KMS-11 (cell line): ENCODE measurements at regions not wholly inside any gene's neighbourhood (a gene's known extent, or its start where the extent isn't known, plus 50 kb on each side); places are given as distances from the start of the nearest gene placed in this dataset.

Experiments
- H2AFZ ChIP-seq: fragments of 200-600 bp; sonication (generic); 2 replicates; pipeline ENCODE4 v1.6.1; 2016; ENCODE audit warnings: antibody characterized with exemption, mixed run types, low read depth
- H3K27ac ChIP-seq: fragments of 200-600 bp; sonication (generic); 2 replicates; pipeline ENCODE4 v1.6.1; 2016; ENCODE audit warnings: mild to moderate bottlenecking, mixed run types
- H3K27me3 ChIP-seq: fragments of 200-600 bp; sonication (generic); 2 replicates; pipeline ENCODE4 v1.6.1; 2017; ENCODE audit warnings: mild to moderate bottlenecking, low read depth, mixed run types, moderate library complexity; ENCODE audit not compliant: insufficient read depth
- H3K36me3 ChIP-seq: fragments of 200-600 bp; sonication (generic); 2 replicates; pipeline ENCODE4 v1.6.1; 2017; ENCODE audit warnings: mild to moderate bottlenecking, mixed run types; ENCODE audit not compliant: insufficient read depth
- H3K4me1 ChIP-seq: fragments of 200-600 bp; sonication (generic); 2 replicates; pipeline ENCODE4 v1.6.1; 2016; ENCODE audit warnings: mild to moderate bottlenecking, low read depth, mixed run types; ENCODE audit not compliant: poor library complexity, severe bottlenecking
- H3K4me2 ChIP-seq: fragments of 200-600 bp; sonication (generic); 2 replicates; pipeline ENCODE4 v1.7.0; 2016; ENCODE audit warnings: mild to moderate bottlenecking, mixed run types
- H3K4me3 ChIP-seq: fragments of 200-600 bp; sonication (generic); IDR thresholded peaks from 2 replicates; pipeline ENCODE4 v1.6.1; 2017; ENCODE audit warnings: low read depth, low read length, mixed read lengths; ENCODE audit not compliant: insufficient read depth
- H3K79me2 ChIP-seq: fragments of 200-600 bp; sonication (generic); 2 replicates; pipeline ENCODE4 v1.6.1; 2016; ENCODE audit warnings: low read depth, mixed run types; ENCODE audit not compliant: insufficient read depth
- H3K9ac ChIP-seq: fragments of 200-600 bp; sonication (generic); 2 replicates; pipeline ENCODE4 v1.6.1; 2016; ENCODE audit warnings: mild to moderate bottlenecking, mixed run types
- H4K20me1 ChIP-seq: fragments of 200-600 bp; sonication (generic); 2 replicates; pipeline ENCODE4 v1.6.1; 2016; ENCODE audit warnings: mild to moderate bottlenecking, mixed run types; ENCODE audit not compliant: insufficient read depth
- CTCF ChIP-seq: fragments of 200-600 bp; sonication (generic); conservative IDR thresholded peaks from 2 replicates; pipeline ENCODE4 v1.6.1; 2017; ENCODE audit warnings: low read depth, mild to moderate bottlenecking, antibody characterized with exemption, low read length, moderate library complexity, mixed read lengths

GRCh38 chr7:80278737-80279136, 144.1 kb downstream of the GNAI1 start:
- H3K79me2 ChIP-seq: no peaks in the 10 kb centered on the region
- no peaks in the 10 kb centered on the region for H3K4me1 ChIP-seq
- no peak overlapping the region for H3K4me2 ChIP-seq
- no peaks in the 10 kb centered on the region for H3K27me3 ChIP-seq
- H2AFZ ChIP-seq: no peak overlapping the region
- H3K9ac ChIP-seq: no peak overlapping the region
- no peak overlapping the region for H3K4me3 ChIP-seq
- H3K36me3 ChIP-seq: no peaks in the 10 kb centered on the region
- H3K27ac ChIP-seq: no peak overlapping the region
- no peak for TF ChIP-seq CTCF
- no peaks in the 10 kb centered on the region for H4K20me1 ChIP-seq

- H2AFZ ChIP-seq: no peak overlapping the region
- H3K4me1 ChIP-seq: no peaks in the 10 kb centered on the region
- no peaks in the 10 kb centered on the region for H3K36me3 ChIP-seq
- no peaks in the 10 kb centered on the region for H3K27me3 ChIP-seq
- no peaks in the 10 kb centered on the region for H3K79me2 ChIP-seq
- H3K4me3 ChIP-seq: no peak overlapping the region
- H3K4me2 ChIP-seq: no peak overlapping the region
- no peaks in the 10 kb centered on the region for H4K20me1 ChIP-seq
- no peak overlapping the region for H3K9ac ChIP-seq
- H3K27ac ChIP-seq: no peak overlapping the region
- TF ChIP-seq CTCF: no peak
Observed at GRCh38 chr7:80277434-80278427, 143.1 kb downstream of the GNAI1 start.
